ENCODE measurements at regions not wholly inside any gene's neighbourhood (a gene's known extent, or its start where the extent isn't known, plus 50 kb on each side); places are given as distances from the start of the nearest gene placed in this dataset.

DNA sequence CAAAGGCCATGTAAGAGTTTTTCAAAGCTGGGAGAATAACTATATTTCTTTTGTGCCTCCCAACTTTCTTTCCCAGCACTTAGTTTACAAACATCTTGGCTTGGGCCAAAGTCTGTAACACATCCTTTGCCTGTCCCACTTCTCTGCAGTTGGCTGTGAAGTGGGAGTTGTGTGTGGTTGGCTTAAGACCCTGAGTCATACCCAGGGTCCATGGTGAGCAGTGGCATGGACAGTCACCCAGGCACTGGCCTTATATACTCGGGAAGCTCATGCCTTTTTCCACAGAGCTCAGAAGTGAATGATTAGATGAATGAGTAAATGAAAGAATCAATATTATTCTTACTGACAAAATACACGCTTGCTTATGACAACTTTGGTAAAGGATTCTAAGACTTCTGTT is 231.4 kb downstream of the BLID start (continued):
- no peak for TF ChIP-seq KDM2A (CRISPR knock-in tag; IDR thresholded peaks at IDR 0.05; ENCODE audit: borderline replicate concordance, low read depth)
- no peak for TF ChIP-seq RARG (CRISPR knock-in tag; IDR thresholded peaks at IDR 0.05; ENCODE audit: low read depth)
- no peak for TF ChIP-seq TBX3 (IDR thresholded peaks at IDR 0.05; ENCODE audit: borderline replicate concordance)

DNA sequence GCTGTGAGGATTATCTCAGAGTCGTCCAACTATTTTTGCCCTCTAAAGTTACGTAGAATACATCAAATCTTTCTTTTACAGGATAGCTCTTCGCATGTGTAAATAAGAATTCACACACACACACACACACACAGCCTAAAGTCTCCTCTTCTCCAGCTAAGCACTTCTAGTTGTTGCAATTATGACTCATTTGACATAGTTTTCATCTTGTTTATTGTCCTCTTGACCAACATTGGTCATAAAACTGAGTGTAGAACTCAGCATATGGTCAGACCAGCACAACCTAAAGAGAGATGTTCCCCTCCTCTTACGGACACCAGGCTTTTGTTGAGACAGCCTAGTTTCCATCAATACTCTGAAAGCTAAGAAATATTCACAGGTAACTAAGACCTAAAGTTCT is 234.2 kb downstream of the BLID start:
- Histone ChIP-seq H3K4me2 (ENCODE audit: low read depth, low read length) (no peak overlapping the region), H4K20me1 (ENCODE audit: insufficient read depth, low read length) (no peaks in the 10 kb centered on the region), H3K9me3 (ENCODE audit: low read length) (no peaks in the 10 kb centered on the region), H3K36me3 (replicated peaks in 1 of 2; ENCODE audit: control insufficient read depth in 1 of 2, insufficient read depth in 2 of 2, low read length in 2 of 2) (no peaks in the 10 kb centered on the region), H2AFZ (ENCODE audit: low read length) (no peak overlapping the region), H3K9ac (ENCODE audit: insufficient read depth, low read depth, low read length) (no peak overlapping the region), H3K4me3 (replicated peaks in 1 of 3; ENCODE audit: insufficient read depth in 1 of 3, low read depth in 2 of 3, low read length in 3 of 3) (no peak overlapping the region), H3K79me2 (ENCODE audit: insufficient read depth, low read length) (no peaks in the 10 kb centered on the region), H3K27ac (ENCODE audit: extremely low read length, insufficient read depth, low read length) (no peak overlapping the region), H3K4me1 (ENCODE audit: insufficient read depth, low read length) (no peaks in the 10 kb centered on the region), H3K27me3 (ENCODE audit: control insufficient read depth in 1 of 2, insufficient read depth in 2 of 2, low read length in 2 of 2) (peaks cover 0 to 3% of the 10 kb centered on the region in 2 experiments; a peak in 1 of 5 replicates)
- DNase-seq (ENCODE audit: low spot score) (no peak), ATAC-seq (no peak), FAIRE-seq (no peak)
- TF ChIP-seq HOXA7 (CRISPR knock-in tag; IDR thresholded peaks at IDR 0.05) (no peak), KLF16 (CRISPR knock-in tag; IDR thresholded peaks at IDR 0.05) (no peak), TCF12 (IDR thresholded peaks at IDR 0.05) (no peak), TCF12 (CRISPR knock-in tag; IDR thresholded peaks at IDR 0.05) (no peak), IRF9 (CRISPR knock-in tag; IDR thresholded peaks at IDR 0.05; ENCODE audit: borderline replicate concordance) (no peak), ESRRA (CRISPR knock-in tag; IDR thresholded peaks at IDR 0.05; ENCODE audit: low read depth) (no peak), ZC3H4 (CRISPR knock-in tag; IDR thresholded peaks at IDR 0.05; ENCODE audit: borderline replicate concordance) (no peak)
- TF ChIP-seq, protein P1, sequence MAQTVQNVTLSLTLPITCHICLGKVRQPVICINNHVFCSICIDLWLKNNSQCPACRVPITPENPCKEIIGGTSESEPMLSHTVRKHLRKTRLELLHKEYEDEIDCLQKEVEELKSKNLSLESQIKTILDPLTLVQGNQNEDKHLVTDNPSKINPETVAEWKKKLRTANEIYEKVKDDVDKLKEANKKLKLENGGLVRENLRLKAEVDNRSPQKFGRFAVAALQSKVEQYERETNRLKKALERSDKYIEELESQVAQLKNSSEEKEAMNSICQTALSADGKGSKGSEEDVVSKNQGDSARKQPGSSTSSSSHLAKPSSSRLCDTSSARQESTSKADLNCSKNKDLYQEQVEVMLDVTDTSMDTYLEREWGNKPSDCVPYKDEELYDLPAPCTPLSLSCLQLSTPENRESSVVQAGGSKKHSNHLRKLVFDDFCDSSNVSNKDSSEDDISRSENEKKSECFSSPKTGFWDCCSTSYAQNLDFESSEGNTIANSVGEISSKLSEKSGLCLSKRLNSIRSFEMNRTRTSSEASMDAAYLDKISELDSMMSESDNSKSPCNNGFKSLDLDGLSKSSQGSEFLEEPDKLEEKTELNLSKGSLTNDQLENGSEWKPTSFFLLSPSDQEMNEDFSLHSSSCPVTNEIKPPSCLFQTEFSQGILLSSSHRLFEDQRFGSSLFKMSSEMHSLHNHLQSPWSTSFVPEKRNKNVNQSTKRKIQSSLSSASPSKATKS (CRISPR knock-in tag; IDR thresholded peaks at IDR 0.05), result no peak
- TF ChIP-seq, protein P2, sequence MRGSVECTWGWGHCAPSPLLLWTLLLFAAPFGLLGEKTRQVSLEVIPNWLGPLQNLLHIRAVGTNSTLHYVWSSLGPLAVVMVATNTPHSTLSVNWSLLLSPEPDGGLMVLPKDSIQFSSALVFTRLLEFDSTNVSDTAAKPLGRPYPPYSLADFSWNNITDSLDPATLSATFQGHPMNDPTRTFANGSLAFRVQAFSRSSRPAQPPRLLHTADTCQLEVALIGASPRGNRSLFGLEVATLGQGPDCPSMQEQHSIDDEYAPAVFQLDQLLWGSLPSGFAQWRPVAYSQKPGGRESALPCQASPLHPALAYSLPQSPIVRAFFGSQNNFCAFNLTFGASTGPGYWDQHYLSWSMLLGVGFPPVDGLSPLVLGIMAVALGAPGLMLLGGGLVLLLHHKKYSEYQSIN (CRISPR knock-in tag; IDR thresholded peaks at IDR 0.05; ENCODE audit: borderline replicate concordance), result no peak
- CTCF ChIA-PET (ENCODE audit: low intra/inter-chr PET ratio, low total read pairs), result no interaction called here
- no TSS peak for BruUV-seq (replicated peaks)
- intact Hi-C loops (cut with micrococcal nuclease; ENCODE audit: unreplicated experiment) (no loop called here), in situ Hi-C loops (cut with HindIII; ENCODE audit: extremely low pct_ligation_motif_present, low pct_unique_long_range_greater_than_20kb) (no loop called here)
- 36% methylated on average over 4 of the region's 4 CpGs for WGBS (ENCODE audit: low lambda C conversion rate)
- POLR2A ChIA-PET, result no interaction called here

All from HepG2 (cell line).